Esophagus squamous epithelium (tissue), 4 donors: ENCODE measurements at regions not wholly inside any gene's neighbourhood (a gene's known extent, or its start where the extent isn't known, plus 50 kb on each side); places are given as distances from the start of the nearest gene placed in this dataset.

Source experiments
- CTCF ChIP-seq, 6 experiments: fragments of 450-650 bp in 4 of 6; fragments of 200-600 bp in 2 of 6; sonication (generic) in 2 of 6; IDR thresholded peaks; one replicate each; pipeline ENCODE4 v1.5.1; 2016 to 2019; ENCODE audit warnings: antibody characterized with exemption in 6 of 6, mild to moderate bottlenecking in 4 of 6, moderate library complexity in 4 of 6
- POLR2A ChIP-seq, 4 donors: fragments of 450-650 bp; IDR thresholded peaks; one replicate each; pipeline ENCODE4 v1.6.1; 2017; ENCODE audit warnings: antibody characterized with exemption in 4 of 4, mild to moderate bottlenecking in 4 of 4, moderate library complexity in 3 of 4

- no peak for TF ChIP-seq CTCF (IDR thresholded peaks at IDR 0.05)
- TF ChIP-seq POLR2A (IDR thresholded peaks at IDR 0.05), result no peak
Measured at GRCh38 chr4:179919587-179919986, 2323.6 kb upstream of the TENM3 start.
